MCF 10A (cell line): ENCODE measurements at regions not wholly inside any gene's neighbourhood (a gene's known extent, or its start where the extent isn't known, plus 50 kb on each side); places are given as distances from the start of the nearest gene placed in this dataset.

ENCODE experiments used
- BruUV-seq: library from RNA; stranded (reverse); fragments of 400-500 nt; replicated peaks from 2 replicates; lab custom pipeline; 2021; lab: Mats Ljungman, UMichigan
- CTCF ChIA-PET: fragments of 300-600 bp; sonication (Branson Sonifier 250); formaldehyde crosslinking; extraction: SDS; loops from one replicate; lab custom pipeline; 2021; ENCODE audit warnings: antibody characterized with exemption, inconsistent platforms; lab: Yijun Ruan, JAX
- POLR2A ChIA-PET: fragments of 300-600, 350-650 bp; sonication (Branson Sonifier 250); formaldehyde crosslinking; extraction: SDS; loops from one replicate; lab custom pipeline; 2020; ENCODE audit warnings: antibody characterized with exemption, inconsistent platforms; lab: Yijun Ruan, JAX
- DNase-seq: peaks from one replicate; pipeline ENCODE4 v3.0.0-alpha.2; 2018; ENCODE audit not compliant: unreplicated experiment
- H3K27ac Mint-ChIP-seq: one replicate; pipeline ENCODE4 v1.8.0; 2022; ENCODE audit warnings: mild to moderate bottlenecking, low read depth, mixed read lengths; ENCODE audit not compliant: unreplicated experiment
- H3K27me3 Mint-ChIP-seq: one replicate; pipeline ENCODE4 v1.8.0; 2022; ENCODE audit warnings: mixed read lengths; ENCODE audit not compliant: insufficient read depth, unreplicated experiment
- H3K36me3 Mint-ChIP-seq: one replicate; pipeline ENCODE4 v1.8.0; 2022; ENCODE audit warnings: mild to moderate bottlenecking, moderate library complexity, mixed read lengths; ENCODE audit not compliant: insufficient read depth, unreplicated experiment
- H3K4me1 Mint-ChIP-seq: one replicate; pipeline ENCODE4 v1.8.0; 2022; ENCODE audit warnings: mixed read lengths; ENCODE audit not compliant: insufficient read depth, unreplicated experiment
- H3K4me3 Mint-ChIP-seq: one replicate; pipeline ENCODE4 v1.8.0; 2022; ENCODE audit warnings: mild to moderate bottlenecking, moderate library complexity, mixed read lengths; ENCODE audit not compliant: unreplicated experiment
- H3K9me3 Mint-ChIP-seq: one replicate; pipeline ENCODE4 v1.8.0; 2022; ENCODE audit warnings: mixed read lengths; ENCODE audit not compliant: unreplicated experiment
- intact Hi-C: fragments of 100-400 bp; cut with micrococcal nuclease; formaldehyde crosslinking; loops from 2 replicates; pipeline ENCODE4 v1.14.1; 2022
- TF ChIP-seq, protein P1 (sequence below): fragments of 200-600 bp; IDR thresholded peaks from one replicate; pipeline ENCODE4 v1.8.0; 2022; ENCODE audit warnings: antibody characterized with exemption, mild to moderate bottlenecking; ENCODE audit not compliant: unreplicated experiment

DNA sequence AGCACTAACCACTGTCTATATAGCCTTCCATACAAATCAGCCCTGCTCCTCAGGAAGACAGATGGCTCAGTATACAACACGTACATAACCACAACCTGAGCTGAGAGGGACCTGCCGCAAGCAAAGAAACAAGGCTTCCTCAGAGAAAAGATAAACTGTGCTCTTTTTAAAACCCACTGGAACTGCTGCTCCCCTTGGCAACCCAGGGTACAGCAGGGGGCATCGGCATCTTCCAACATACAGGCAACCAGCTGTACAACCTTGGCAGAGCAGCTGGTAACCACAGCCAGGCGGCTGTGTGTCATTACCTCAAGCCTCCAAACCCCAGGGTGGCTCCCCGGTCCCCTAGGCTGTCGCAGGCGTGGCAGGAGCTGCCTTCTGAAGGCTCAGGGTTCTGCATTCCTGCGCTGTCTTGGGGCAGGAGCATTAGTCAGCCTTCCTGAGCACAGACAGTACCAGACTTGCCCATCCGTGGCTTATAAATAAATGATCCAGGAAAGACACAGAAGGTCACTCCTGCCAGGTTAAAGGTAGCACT lies 249.5 kb downstream of the ADGRG6 start:
- ChIA-PET CTCF (interaction anchor here (0.5 to 3.2 kb wide), 9 partner anchors 13 to 1509 kb away, joined by 3 to 17 read pairs (median 3); no protein-coding TSS in a partner anchor), POLR2A (interaction anchor here (0.6 to 1.8 kb wide), 11 partner anchors 9 to 930 kb away, joined by 3 to 9 read pairs (median 4); partner anchors contain the start of genes NMBR and VTA1)
- peak; percentile 60 for DNase-seq

DNA sequence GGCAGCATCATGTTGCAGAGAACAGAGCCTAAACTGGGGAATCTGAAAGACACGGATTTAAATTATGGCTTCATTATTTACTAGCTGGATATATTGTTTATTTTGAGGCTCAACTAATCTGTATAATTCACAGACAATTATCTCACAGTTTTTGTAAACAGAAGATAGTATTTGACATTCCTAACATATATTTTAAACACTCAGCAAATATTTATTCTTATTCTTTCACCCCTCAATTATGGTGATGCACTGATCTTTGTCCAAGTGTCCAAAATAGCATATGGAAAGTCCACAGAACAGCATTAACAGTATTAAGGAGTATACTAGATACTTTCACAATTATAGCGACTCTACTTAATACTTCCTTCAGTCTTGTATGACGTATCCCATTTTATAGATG lies 257.0 kb downstream of the ADGRG6 start:
- H3K27ac Mint-ChIP-seq, result no peak overlapping the region
- TF ChIP-seq, protein P1, sequence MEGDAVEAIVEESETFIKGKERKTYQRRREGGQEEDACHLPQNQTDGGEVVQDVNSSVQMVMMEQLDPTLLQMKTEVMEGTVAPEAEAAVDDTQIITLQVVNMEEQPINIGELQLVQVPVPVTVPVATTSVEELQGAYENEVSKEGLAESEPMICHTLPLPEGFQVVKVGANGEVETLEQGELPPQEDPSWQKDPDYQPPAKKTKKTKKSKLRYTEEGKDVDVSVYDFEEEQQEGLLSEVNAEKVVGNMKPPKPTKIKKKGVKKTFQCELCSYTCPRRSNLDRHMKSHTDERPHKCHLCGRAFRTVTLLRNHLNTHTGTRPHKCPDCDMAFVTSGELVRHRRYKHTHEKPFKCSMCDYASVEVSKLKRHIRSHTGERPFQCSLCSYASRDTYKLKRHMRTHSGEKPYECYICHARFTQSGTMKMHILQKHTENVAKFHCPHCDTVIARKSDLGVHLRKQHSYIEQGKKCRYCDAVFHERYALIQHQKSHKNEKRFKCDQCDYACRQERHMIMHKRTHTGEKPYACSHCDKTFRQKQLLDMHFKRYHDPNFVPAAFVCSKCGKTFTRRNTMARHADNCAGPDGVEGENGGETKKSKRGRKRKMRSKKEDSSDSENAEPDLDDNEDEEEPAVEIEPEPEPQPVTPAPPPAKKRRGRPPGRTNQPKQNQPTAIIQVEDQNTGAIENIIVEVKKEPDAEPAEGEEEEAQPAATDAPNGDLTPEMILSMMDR, result no peak
- no peak for DNase-seq
- ChIA-PET CTCF (interaction anchor here (1.9 kb wide), 1 partner anchor 8 kb away, joined by 10 read pairs; no protein-coding TSS in a partner anchor), POLR2A (interaction anchor here (0.8 kb wide), 1 partner anchor 561 kb away, joined by 3 read pairs; no protein-coding TSS in a partner anchor)
- H3K4me1 Mint-ChIP-seq, result no peaks in the 10 kb centered on the region
- BruUV-seq, result no TSS peak
- H3K9me3 Mint-ChIP-seq, result peaks cover 21% of the 10 kb centered on the region
- no peak overlapping the region for H3K4me3 Mint-ChIP-seq
- intact Hi-C loops, result no loop called here
- no peaks in the 10 kb centered on the region for H3K36me3 Mint-ChIP-seq
- no peaks in the 10 kb centered on the region for H3K27me3 Mint-ChIP-seq

More for the DNA sequence above, 249.5 kb downstream of the ADGRG6 start:
- Mint-ChIP-seq H3K4me3 (peak overlapping the region; percentile 10), H3K4me1 (peaks cover 15% of the 10 kb centered on the region), H3K9me3 (peaks cover 1% of the 10 kb centered on the region), H3K36me3 (peaks cover 5% of the 10 kb centered on the region), H3K27me3 (no peaks in the 10 kb centered on the region), H3K27ac (peak overlapping the region; percentile 90)
- intact Hi-C loops, result no loop called here
- BruUV-seq, result no TSS peak
- TF ChIP-seq, protein P1, result no peak

DNA sequence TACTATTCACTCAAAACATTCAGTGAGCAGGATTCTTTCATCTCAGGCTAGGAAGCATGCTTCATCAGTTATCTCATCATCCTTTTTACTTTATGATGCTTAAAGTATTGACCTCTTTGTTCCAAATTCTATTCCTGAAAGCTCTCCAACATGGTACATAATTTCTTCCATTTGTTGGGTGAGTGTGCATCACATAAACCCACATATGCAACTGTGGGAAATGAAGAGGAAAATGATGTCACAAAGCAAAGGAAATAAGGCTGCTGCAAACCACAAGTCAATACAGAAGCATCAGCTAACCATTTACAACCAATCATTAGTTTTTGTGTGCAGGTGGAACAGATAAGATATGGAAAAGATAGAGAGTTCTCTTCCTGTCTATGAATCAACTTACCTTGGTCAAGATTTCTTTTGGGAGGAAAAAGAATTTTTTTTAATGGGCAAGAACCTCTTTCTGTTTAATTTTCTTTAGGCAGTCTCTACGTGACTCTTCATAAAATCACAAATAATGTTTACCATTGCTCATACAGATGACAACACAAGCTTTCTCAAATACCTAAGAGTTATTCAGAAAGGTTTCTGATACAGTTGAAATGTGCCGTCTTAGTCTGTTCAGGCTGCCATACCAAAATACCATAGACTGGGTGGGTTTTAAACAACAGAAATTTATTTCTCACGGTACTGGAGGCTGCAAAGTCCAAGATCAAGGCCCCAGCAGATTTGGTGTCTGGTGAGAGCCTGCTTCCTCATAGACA lies 259.9 kb downstream of the ADGRG6 start:
- H3K4me3 Mint-ChIP-seq, result no peak overlapping the region
- H3K4me1 Mint-ChIP-seq, result no peaks in the 10 kb centered on the region
- no TSS peak for BruUV-seq
- ChIA-PET POLR2A (no interaction called here), CTCF (interaction anchor here (0.6 kb wide), 1 partner anchor 20 kb away, joined by 3 read pairs; no protein-coding TSS in a partner anchor)
- no peaks in the 10 kb centered on the region for H3K27me3 Mint-ChIP-seq
- DNase-seq, result no peak
- H3K27ac Mint-ChIP-seq, result no peak overlapping the region
- intact Hi-C loops, result no loop called here
- no peaks in the 10 kb centered on the region for H3K36me3 Mint-ChIP-seq
- TF ChIP-seq, protein P1, result no peak
- peaks cover 16% of the 10 kb centered on the region for H3K9me3 Mint-ChIP-seq

DNA sequence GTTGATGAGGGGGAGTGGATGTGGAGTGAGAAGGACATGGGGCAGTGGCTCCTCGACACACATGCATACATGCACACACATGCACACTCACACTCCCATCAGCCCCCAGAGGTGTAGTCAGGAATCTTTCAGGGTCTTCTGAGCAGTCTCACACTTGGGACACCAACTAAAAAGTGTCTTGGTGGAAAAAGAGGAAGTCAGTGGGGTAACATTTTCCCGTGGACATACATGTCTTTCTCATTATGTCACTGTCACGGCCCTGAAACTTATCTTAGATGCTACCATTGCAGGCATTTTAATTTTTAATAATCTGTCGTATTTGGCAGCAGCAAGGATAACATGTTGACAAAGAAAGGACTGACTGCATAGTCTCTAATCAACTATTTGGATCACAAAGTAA lies 261.1 kb downstream of the ADGRG6 start:
- ChIA-PET POLR2A (no interaction called here), CTCF (no interaction called here)
- no peak overlapping the region for H3K4me3 Mint-ChIP-seq
- TF ChIP-seq, protein P1, result no peak
- intact Hi-C loops, result no loop called here
- no peak overlapping the region for H3K27ac Mint-ChIP-seq
- no TSS peak for BruUV-seq
- H3K36me3 Mint-ChIP-seq, result no peaks in the 10 kb centered on the region
- peaks cover 6% of the 10 kb centered on the region for H3K9me3 Mint-ChIP-seq
- H3K4me1 Mint-ChIP-seq, result no peaks in the 10 kb centered on the region
- no peak for DNase-seq
- no peaks in the 10 kb centered on the region for H3K27me3 Mint-ChIP-seq
